ENCODE measurements at regions not wholly inside any gene's neighbourhood (a gene's known extent, or its start where the extent isn't known, plus 50 kb on each side); places are given as distances from the start of the nearest gene placed in this dataset.

DNA sequence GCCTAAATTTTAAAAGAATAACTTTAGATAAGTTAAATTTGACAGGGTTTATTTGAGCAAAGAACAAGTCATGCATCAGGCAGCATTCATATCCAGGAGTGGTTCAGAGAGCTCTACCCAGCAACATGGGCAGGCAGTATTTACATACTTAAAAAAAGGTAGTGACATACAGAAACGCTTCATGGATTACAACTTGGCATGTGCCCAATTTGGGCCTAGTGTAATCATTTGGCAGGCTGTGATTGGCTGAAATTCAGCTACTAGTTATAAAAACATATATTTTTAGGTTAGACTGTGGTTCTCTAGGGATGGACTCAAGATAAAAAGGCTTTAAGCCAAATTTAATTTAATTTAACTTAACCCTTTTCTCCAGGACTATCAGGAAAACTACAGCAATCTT lies 374.0 kb upstream of the ADAMTS16 start:
- TF ChIP-seq, protein P1, sequence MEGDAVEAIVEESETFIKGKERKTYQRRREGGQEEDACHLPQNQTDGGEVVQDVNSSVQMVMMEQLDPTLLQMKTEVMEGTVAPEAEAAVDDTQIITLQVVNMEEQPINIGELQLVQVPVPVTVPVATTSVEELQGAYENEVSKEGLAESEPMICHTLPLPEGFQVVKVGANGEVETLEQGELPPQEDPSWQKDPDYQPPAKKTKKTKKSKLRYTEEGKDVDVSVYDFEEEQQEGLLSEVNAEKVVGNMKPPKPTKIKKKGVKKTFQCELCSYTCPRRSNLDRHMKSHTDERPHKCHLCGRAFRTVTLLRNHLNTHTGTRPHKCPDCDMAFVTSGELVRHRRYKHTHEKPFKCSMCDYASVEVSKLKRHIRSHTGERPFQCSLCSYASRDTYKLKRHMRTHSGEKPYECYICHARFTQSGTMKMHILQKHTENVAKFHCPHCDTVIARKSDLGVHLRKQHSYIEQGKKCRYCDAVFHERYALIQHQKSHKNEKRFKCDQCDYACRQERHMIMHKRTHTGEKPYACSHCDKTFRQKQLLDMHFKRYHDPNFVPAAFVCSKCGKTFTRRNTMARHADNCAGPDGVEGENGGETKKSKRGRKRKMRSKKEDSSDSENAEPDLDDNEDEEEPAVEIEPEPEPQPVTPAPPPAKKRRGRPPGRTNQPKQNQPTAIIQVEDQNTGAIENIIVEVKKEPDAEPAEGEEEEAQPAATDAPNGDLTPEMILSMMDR (IDR thresholded peaks at IDR 0.05): no peak
- TF ChIP-seq POLR2A (IDR thresholded peaks at IDR 0.05): no peak

Data from Peyer's patch (tissue), 4 donors.